HG02642 (cell line): ENCODE measurements at regions not wholly inside any gene's neighbourhood (a gene's known extent, or its start where the extent isn't known, plus 50 kb on each side); places are given as distances from the start of the nearest gene placed in this dataset.

ENCODE experiments used
- ATAC-seq: cut with Tn5 transposase; IDR thresholded peaks from one replicate; pipeline ENCODE4 v1.9.1; 2021; ENCODE audit warnings: mild to moderate bottlenecking; ENCODE audit not compliant: unreplicated experiment, poor library complexity

DNA sequence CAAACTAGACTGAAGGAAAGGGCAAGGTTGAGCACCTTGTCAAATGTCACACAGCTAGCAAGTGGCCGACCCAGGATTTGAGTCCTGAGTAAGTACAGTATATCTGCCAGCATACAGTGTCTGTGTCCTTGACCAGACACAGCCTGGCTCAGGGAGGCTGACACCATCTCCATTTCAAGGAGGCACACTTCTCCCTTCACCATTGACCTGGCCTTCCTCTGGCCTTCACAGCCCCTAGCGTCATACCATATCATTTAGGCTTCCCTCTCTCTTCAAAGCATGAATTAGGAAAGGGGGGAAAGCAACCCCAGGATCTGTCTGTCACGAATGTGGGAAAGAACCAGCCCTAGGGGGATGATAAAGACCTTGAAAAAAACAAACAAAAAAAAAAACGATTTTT is 155.6 kb downstream of the PLPP3 start:
- ATAC-seq, result no peak

DNA sequence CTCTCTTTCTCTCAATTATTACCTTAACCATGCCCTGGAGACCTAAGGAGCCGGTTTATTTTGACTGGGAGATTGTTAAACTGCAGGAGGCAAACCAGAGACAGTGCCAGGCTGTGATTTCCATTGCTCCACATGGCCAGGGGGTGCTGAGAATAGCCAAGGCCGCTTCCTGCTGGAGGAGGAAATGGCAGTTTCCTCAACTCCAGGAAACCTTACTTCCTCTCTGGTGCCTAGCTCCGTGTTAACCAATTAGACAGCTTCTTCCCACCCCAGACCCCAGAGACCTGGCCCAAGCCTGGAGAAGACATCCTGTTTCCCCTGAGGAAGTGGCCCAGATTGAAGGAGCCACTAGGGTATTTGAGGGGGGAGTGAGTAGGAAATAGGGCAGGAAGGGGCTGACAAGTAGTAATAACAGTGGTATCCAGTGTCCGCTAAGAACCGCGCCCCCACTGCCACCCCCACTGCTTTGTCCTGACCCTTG is 161.2 kb downstream of the PLPP3 start:
- ATAC-seq, result no peak

- no peak for ATAC-seq
Measured at GRCh38 chr1:56417646-56418045, 161.7 kb downstream of the PLPP3 start.

GRCh38 chr1:56416495-56416894 is 162.9 kb downstream of the PLPP3 start:
- no peak for ATAC-seq

GRCh38 chr1:56415720-56416119 is 163.6 kb downstream of the PLPP3 start:
- no peak for ATAC-seq

- no peak for ATAC-seq
Measured at GRCh38 chr1:56415258-56415657, 164.1 kb downstream of the PLPP3 start.

GRCh38 chr1:56414728-56415224 is 164.6 kb downstream of the PLPP3 start:
- ATAC-seq, result no peak

- ATAC-seq, result no peak
Measured at GRCh38 chr1:56413671-56414199, 165.6 kb downstream of the PLPP3 start.

- ATAC-seq, result no peak
Measured at GRCh38 chr1:56411484-56412180, 167.7 kb downstream of the PLPP3 start.

GRCh38 chr1:56411021-56411420 is 168.3 kb downstream of the PLPP3 start:
- no peak for ATAC-seq

DNA sequence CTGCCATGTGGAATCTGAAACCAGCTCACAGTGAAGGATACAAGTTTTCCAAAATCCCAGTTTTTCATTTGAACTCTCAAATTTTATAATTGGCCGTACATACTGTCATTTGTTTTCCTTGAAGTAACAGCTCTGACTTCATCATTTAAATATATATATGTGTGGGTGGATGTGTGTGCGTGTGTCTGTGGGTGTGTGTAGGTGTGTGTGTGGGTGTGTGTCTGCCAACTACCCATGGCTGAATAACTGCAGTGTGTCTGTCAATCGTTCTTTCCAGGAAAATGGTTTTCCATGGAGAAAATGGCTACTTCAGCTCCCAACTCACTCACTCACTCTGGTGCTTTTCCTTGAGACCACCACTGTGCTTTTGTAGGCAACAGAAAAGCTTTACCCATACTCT is 169.0 kb downstream of the PLPP3 start:
- no peak for ATAC-seq

DNA sequence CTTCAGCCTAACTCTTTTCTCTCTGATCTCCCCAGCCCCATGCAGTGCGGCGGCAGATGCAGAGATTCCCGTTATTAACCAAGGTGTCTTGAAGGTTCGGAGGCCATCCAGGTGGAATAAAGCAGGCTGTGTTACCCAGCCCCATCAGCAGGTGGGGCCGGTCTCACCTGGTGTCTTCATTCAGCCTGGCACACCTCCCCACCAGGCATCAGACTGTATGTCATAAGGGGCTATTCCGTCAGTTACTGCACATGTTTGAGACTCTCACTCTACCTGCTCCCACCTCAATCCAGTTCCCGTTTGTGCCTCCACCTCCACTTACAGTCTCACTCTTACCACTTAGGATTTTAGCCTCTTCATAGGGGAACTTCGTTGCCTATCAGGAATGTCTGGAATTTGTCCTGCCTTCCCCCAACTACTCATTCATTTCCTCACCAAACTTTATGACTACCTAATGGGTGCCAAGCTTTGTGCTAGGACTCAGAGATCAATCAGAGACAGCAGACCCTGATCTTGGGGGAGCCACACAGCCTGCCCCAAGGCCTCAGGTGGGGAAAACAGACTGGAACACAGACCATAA is 170.2 kb downstream of the PLPP3 start:
- no peak for ATAC-seq

DNA sequence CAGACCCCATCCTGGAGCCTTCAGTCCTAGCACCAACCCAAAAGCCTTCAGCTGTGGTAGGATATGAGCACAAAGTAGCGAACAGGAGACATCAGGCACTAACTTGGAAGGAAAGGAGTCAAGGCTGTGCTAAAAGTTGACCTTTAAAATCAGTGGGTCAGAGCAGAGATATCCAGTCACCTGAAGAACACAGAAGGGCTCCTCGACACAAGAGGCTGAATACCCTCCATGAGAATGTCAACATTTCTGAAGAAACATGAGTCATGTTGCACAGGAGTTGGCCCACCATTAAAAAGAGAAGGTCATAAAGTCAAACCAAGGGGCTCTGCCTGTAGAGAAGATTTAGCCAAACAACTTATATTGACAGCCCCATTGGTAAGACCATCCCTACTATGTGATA is 172.5 kb downstream of the PLPP3 start:
- ATAC-seq, result no peak

DNA sequence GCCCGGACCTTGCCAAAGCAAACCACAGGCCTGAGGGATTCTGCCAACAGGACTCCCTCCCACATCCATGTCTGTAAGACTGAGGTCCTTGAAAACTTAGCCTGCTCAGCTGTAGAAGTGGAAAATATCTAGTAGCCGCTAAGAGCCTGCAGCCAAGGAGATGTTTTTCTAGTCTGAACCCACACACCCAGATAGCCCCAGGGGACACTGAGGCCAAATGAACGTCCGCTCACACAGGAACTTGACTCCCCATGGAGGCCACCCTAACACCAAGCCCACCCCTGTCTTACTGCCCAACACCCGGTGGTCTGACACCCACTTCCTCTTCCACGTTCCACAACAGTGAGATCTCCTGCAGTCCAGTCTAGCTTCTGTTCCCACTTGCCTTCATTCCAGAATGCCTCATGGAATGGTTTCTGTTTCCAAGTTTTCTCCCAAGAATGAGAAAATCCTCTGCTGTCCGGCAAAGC is 174.8 kb downstream of the PLPP3 start:
- ATAC-seq, result no peak

DNA sequence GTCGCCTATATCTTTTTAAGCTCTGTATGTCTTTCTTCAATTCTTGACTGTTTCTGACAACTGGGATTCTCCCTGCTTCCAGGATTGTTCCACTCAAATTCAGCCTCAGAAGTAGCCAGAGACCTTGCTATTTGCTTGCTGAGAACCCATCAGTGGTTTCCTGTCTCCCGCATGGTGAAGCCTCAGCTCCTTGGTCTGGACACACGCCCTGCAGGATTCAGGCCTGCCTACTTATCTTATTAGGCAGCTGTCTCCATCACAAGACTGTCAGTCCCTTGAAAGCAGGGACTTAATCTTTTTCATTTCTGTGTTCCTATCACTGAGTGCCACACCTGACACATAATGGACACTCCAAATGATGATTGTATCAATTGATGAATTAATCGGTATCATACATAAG is 175.3 kb downstream of the PLPP3 start:
- ATAC-seq, result no peak

DNA sequence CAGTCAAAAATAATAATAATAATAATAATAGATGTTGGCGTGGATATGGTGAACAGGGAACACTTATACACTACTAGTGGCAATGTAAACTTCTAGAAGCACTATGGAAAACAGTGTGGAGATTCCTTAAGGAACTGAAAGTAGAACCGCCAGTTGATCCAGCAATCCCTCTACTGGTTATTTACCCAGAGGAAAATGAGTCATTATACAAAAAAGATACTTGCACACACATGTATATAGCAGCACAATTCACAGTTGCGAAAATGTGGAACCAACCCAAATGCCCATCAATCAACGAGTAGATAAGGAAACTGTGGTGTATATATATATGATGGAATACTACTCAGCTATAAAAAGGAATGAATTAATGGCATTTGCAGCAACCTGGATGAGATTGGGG is 176.0 kb downstream of the PLPP3 start:
- no peak for ATAC-seq

- no peak for ATAC-seq
Measured at GRCh38 chr1:56401191-56401590, 178.2 kb downstream of the PLPP3 start.

DNA sequence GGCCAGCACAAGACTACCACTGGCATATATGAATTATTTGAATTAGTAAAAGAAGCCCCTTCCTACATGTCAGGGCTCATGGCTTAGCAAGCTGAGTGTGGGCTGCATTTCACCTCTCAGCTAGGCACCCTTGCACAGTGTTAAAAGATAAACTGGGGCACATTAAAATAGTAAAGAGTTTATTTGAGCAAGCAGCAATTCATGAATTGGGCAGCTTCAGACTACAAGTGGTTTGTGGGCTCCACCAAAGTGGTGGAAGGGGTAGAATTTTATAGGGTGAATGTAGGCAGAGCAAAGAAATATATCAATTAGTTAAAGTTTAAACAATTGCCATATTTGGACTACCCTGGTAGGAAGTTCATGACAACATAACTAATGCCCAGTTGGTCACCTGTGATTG is 178.8 kb downstream of the PLPP3 start:
- ATAC-seq, result no peak

DNA sequence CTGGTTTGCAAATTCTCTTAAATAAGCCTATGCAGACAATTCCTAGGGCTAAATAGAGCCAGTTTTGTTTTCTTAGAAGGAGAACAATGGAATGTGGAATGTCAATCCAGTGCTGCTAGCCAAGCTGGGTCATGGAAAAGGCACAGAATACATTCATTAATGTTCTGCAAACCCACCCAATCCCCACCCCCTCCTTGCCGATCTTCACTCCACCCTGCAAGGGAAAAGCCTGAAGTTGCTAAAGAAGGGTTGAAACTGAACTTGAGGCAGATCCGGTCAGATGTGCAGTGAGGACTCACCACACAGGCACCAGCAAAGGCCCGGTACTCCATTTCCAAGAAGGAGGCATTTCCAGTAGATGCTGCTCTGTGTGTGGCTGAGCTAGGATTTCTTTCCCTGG is 179.6 kb downstream of the PLPP3 start:
- no peak for ATAC-seq

GRCh38 chr1:56399326-56399725 is 180.0 kb downstream of the PLPP3 start:
- ATAC-seq, result no peak

- no peak for ATAC-seq
Measured at GRCh38 chr1:56397811-56398231, 181.5 kb downstream of the PLPP3 start.

- ATAC-seq, result no peak
Measured at GRCh38 chr1:56397409-56397808, 182.0 kb downstream of the PLPP3 start.
